ENCODE measurements at regions not wholly inside any gene's neighbourhood (a gene's known extent, or its start where the extent isn't known, plus 50 kb on each side); places are given as distances from the start of the nearest gene placed in this dataset.

DNA sequence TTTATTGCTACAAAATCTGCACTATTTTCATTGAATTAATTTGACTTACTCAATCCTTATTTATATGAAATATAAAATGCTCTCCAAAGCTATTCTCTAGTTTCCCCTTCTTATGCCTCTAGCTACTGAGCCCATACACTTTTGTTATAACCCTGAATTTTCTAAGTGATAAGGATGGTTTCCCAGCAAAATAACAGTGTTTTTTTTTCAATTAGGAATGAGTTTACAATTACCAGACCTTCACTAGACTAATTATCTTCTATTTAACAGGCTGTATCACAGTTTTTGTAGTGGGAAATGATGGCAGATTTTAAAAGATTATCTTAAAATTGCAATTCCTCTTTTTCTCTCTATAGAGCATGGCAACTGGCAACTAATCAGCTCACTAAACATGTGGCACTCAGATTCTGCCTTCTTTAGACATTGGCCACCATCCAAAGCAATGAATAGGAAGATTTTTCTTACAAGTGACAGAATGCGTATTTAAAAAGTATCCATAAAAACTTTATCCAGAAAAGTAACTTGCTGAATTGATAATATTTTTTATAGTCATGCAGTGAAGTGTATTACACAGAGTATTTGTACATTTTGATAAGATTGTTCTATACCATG lies 585.7 kb upstream of the ZNF608 start:
- intact Hi-C loops (cut with micrococcal nuclease) = no loop called here
- no TSS peak for BruUV-seq (replicated peaks)
- no peaks in the 10 kb centered on the region for H3K27me3 ChIP-seq (ENCODE audit: low read length)
- TF ChIP-seq, protein P1, sequence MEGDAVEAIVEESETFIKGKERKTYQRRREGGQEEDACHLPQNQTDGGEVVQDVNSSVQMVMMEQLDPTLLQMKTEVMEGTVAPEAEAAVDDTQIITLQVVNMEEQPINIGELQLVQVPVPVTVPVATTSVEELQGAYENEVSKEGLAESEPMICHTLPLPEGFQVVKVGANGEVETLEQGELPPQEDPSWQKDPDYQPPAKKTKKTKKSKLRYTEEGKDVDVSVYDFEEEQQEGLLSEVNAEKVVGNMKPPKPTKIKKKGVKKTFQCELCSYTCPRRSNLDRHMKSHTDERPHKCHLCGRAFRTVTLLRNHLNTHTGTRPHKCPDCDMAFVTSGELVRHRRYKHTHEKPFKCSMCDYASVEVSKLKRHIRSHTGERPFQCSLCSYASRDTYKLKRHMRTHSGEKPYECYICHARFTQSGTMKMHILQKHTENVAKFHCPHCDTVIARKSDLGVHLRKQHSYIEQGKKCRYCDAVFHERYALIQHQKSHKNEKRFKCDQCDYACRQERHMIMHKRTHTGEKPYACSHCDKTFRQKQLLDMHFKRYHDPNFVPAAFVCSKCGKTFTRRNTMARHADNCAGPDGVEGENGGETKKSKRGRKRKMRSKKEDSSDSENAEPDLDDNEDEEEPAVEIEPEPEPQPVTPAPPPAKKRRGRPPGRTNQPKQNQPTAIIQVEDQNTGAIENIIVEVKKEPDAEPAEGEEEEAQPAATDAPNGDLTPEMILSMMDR (conservative IDR thresholded peaks at IDR 0.05; ENCODE audit: low read depth, low read length) = no peak
- no peak for TF ChIP-seq EZH2 (IDR thresholded peaks at IDR 0.05; ENCODE audit: low read length, unreplicated experiment)
- no peak for TF ChIP-seq EZH2phosphoT487 (IDR thresholded peaks at IDR 0.05; ENCODE audit: borderline replicate concordance, low read length)
- H4K20me1 ChIP-seq (ENCODE audit: low read length) = no peaks in the 10 kb centered on the region
- H3K9me3 ChIP-seq (ENCODE audit: low read length) = no peaks in the 10 kb centered on the region
- H3F3A ChIP-seq (ENCODE audit: low read length, unreplicated experiment) = no peaks in the 10 kb centered on the region
- H2AFZ ChIP-seq (ENCODE audit: low read length) = no peak overlapping the region
- no peak overlapping the region for H3K27ac ChIP-seq (ENCODE audit: low read length)
- no peak for DNase-seq
- H3K4me1 ChIP-seq (ENCODE audit: insufficient read depth, low read length) = no peaks in the 10 kb centered on the region
- ChIA-PET CTCF (no interaction called here), POLR2A (ENCODE audit: unreplicated experiment) (no interaction called here)
- H3K9me2 ChIP-seq (replicated peaks; ENCODE audit: low read length) = no peaks in the 10 kb centered on the region
- no peak for ATAC-seq
- H3K4me2 ChIP-seq (ENCODE audit: low read length) = no peak overlapping the region
- no peak overlapping the region for H3K4me3 ChIP-seq (ENCODE audit: low read length)
- no peaks in the 10 kb centered on the region for H3K36me3 ChIP-seq (ENCODE audit: low read depth, low read length)
- no peak overlapping the region for H3K9ac ChIP-seq (ENCODE audit: low read length)
- H3K79me2 ChIP-seq (ENCODE audit: low read length) = no peaks in the 10 kb centered on the region

DNA sequence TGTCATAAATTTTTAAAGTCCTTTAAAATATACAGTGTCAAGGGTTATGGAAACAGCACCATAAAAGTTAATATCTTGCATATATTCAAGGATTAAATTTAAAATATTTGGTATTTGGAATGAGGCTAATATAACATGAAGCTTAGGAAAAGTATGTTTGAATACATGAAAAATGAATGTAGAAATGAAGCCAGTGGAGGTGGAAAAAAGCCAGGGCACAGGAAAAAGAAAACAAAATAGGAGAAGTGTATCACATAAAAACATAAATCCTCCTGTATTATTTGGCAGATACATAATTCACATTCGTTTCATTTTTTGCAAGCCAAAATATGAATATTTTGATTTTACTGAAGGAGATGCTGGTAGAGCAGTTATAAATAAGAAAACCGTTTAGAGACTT lies 587.0 kb upstream of the ZNF608 start:
- DNase-seq = no peak
- Histone ChIP-seq H3K4me1 (ENCODE audit: insufficient read depth, low read length) (no peaks in the 10 kb centered on the region), H3K4me2 (ENCODE audit: low read length) (no peak overlapping the region), H3K36me3 (ENCODE audit: low read depth, low read length) (no peaks in the 10 kb centered on the region), H3K27ac (ENCODE audit: low read length) (no peak overlapping the region), H3K27me3 (ENCODE audit: low read length) (no peaks in the 10 kb centered on the region), H3K9ac (ENCODE audit: low read length) (no peak overlapping the region), H3K4me3 (ENCODE audit: low read length) (no peak overlapping the region), H2AFZ (ENCODE audit: low read length) (no peak overlapping the region), H3K79me2 (ENCODE audit: low read length) (no peaks in the 10 kb centered on the region), H3K9me3 (ENCODE audit: low read length) (no peaks in the 10 kb centered on the region), H4K20me1 (ENCODE audit: low read length) (no peaks in the 10 kb centered on the region), H3K9me2 (replicated peaks; ENCODE audit: low read length) (no peaks in the 10 kb centered on the region), H3F3A (ENCODE audit: low read length, unreplicated experiment) (no peaks in the 10 kb centered on the region)
- TF ChIP-seq EZH2phosphoT487 (IDR thresholded peaks at IDR 0.05; ENCODE audit: borderline replicate concordance, low read length) (no peak), EZH2 (IDR thresholded peaks at IDR 0.05; ENCODE audit: low read length, unreplicated experiment) (no peak)
- TF ChIP-seq, protein P1 (conservative IDR thresholded peaks at IDR 0.05; ENCODE audit: low read depth, low read length) = no peak
- ChIA-PET CTCF (no interaction called here), POLR2A (ENCODE audit: unreplicated experiment) (no interaction called here)
- ATAC-seq = no peak
- intact Hi-C loops (cut with micrococcal nuclease) = no loop called here
- no TSS peak for BruUV-seq (replicated peaks)

- ChIA-PET POLR2A (ENCODE audit: unreplicated experiment) (no interaction called here), CTCF (no interaction called here)
- Histone ChIP-seq H3K27ac (ENCODE audit: low read length) (no peak overlapping the region), H3K27me3 (ENCODE audit: low read length) (no peaks in the 10 kb centered on the region), H3K9me3 (ENCODE audit: low read length) (no peaks in the 10 kb centered on the region), H4K20me1 (ENCODE audit: low read length) (no peaks in the 10 kb centered on the region), H3K79me2 (ENCODE audit: low read length) (no peaks in the 10 kb centered on the region), H3K9ac (ENCODE audit: low read length) (no peak overlapping the region), H2AFZ (ENCODE audit: low read length) (no peak overlapping the region), H3K9me2 (replicated peaks; ENCODE audit: low read length) (no peaks in the 10 kb centered on the region), H3K4me1 (ENCODE audit: insufficient read depth, low read length) (no peaks in the 10 kb centered on the region), H3K4me3 (ENCODE audit: low read length) (no peak overlapping the region), H3K36me3 (ENCODE audit: low read depth, low read length) (no peaks in the 10 kb centered on the region), H3K4me2 (ENCODE audit: low read length) (no peak overlapping the region), H3F3A (ENCODE audit: low read length, unreplicated experiment) (no peaks in the 10 kb centered on the region)
- TF ChIP-seq EZH2 (IDR thresholded peaks at IDR 0.05; ENCODE audit: low read length, unreplicated experiment) (no peak), EZH2phosphoT487 (IDR thresholded peaks at IDR 0.05; ENCODE audit: borderline replicate concordance, low read length) (no peak)
- TF ChIP-seq, protein P1 (conservative IDR thresholded peaks at IDR 0.05; ENCODE audit: low read depth, low read length) = no peak
- no TSS peak for BruUV-seq (replicated peaks)
- intact Hi-C loops (cut with micrococcal nuclease) = no loop called here
- ATAC-seq (no peak), DNase-seq (no peak)
These were observed 590.0 kb upstream of the ZNF608 start for GRCh38 chr5:125336401-125336800.
